ENCODE measurements at regions not wholly inside any gene's neighbourhood (a gene's known extent, or its start where the extent isn't known, plus 50 kb on each side); places are given as distances from the start of the nearest gene placed in this dataset.

DNA sequence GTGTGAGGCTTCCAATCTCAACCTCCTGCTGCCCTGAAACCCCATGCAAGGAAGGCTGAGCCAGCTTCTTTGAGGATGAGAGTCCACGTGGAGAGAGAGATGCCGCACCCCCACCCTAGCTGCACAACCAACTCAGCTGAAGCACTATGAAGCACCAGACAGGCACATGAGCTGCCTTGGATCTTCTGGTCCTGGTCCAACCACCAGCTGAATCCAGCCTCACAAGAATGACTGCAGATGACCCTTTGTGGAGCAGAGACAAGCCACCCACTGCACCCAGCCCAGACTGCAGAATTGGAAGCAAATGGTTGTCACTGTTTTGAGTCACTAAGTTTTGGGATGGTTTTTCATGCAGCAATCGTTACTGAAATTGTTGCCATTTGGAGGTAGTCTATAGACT lies 149.6 kb upstream of the SYT13 start:
- no peak for DNase-seq

DNA sequence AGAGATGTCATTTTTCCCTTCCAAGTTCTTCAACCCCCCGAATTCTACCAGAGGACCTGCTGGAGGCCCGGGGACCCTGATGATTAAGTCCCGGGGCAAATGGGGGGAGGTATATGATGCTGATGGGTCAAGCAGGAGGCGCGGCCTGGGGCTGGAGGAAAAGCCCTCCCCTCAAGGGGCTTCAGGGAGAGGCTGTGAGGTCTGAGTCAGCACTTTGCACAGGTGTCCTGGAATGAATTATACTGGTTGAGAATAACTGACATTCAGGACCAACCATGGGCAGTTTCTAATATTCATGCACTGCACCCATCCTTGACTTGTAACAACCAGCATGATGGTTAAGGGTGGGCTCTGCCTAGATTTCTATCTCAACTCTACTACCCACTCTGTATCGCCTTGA lies 146.8 kb upstream of the SYT13 start:
- DNase-seq, result no peak

DNA sequence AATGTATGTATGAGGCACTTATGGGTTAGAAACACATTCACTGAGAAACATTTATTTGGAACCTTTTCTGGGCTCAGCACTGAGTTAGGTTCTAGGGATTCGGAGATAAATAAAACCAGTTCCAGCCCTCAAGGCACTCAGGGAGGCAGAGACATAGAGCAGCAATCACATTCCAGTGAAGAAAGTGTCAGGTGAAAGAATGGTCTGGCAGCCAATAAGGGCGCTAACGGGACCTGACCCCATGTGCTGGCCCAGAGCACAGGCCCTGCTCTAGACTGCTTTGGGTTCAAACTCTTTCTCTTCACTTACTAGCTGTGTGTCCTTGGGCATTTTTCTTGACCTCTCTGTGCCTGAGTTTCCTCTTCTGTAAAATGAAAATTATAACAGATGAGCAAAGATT lies 146.0 kb upstream of the SYT13 start:
- no peak for DNase-seq

DNA sequence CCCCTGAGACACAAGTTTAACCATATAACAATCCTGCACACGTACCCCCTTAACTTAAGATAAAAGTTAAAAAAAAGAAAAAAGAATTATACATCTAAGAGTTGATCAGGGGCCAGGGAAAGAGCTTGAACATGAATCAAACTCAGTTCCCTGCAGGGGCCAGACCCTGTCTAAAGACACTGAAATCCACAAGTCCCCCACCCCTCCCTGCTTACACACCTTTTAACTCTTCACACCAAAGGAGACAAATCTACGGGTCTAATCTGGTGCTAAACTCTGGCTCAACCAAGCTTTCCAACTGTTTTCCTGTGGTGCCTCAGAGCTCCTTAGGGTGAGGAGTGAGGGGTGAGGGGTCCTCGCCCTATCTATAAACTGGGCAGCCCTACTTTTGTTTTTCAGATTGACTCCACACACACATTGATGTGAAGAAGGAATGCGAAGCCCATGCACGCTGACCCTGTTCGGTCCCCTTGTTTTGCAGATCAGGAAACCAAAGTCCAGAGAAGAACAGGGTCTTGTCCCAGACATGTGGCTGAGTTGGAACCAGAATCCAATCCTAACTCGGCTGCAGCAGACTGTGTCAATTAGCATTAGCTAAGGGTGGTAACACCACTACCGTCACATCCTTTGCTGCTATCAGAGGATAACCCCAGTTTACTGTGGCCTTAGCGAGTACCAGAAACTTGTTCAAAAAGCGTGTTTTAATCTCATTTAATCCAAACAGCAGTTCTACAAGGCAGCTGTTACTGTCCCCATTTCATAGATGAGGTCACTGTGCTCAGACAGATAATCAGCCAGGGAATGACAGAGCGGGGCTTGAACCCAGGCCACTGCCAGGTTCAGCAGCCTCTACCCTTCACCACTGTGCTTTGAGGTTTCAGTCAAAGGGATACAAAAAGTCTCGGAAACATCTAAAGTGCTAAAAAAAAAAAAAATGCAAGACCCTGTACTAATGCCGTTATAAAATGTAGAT lies 145.2 kb upstream of the SYT13 start:
- no peak for DNase-seq

DNA sequence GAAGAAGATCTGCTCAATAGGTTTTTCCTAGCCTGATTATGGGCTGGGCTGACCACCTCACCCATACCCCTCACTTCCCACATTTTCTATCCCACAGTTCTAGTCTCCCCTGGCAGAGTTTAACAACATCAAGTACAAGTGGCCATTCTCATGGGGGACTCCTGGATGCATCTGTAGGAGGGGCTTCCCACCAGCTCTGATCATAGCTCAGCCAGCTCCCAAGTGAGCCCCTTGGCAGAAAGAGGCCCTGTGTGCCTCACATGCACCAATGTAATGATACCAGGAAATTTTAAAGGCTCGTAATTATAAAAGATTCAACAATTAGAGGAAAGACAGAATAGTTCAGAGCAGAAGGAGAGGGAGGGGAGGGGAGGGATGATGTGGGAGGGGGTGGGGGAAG lies 144.2 kb upstream of the SYT13 start:
- DNase-seq, result no peak

GRCh38 chr11:45429719-45430118 lies 143.6 kb upstream of the SYT13 start:
- no peak for DNase-seq

DNA sequence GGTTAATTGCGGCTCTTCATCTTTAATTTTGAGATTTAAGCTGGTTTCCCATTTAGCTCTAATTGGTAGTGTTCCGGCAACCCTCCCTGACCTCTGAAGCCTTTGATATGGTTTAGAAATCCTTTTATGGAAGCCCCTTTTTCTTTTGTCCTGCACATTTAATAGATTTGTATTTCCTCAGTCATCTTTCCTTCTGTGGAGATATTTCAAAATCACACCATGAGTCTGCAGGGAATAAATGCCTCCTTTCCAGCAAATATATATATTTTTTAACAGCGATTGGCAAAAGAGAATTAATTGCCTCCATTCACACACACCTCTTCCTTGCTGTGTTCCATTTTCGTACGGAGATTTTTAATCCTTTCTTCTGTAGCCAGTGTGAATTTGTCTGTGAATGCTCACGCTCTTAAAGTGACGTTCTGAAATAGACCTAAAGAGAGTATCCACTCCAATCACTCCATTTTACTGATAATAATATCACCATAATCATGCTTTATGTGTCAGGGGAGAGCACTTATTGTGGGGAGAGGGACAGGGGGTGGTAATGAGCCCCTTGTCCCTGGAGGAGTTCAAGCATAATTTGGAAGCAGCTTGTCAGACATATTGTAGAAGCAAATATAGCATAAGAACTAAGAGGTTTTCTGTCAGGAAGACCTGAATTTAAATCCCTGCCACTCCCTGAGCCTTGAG lies 142.5 kb upstream of the SYT13 start:
- no peak for DNase-seq

GRCh38 chr11:45428116-45428515 lies 142.0 kb upstream of the SYT13 start:
- DNase-seq, result no peak

GRCh38 chr11:45424411-45425180 lies 138.5 kb upstream of the SYT13 start:
- DNase-seq, result no peak

DNA sequence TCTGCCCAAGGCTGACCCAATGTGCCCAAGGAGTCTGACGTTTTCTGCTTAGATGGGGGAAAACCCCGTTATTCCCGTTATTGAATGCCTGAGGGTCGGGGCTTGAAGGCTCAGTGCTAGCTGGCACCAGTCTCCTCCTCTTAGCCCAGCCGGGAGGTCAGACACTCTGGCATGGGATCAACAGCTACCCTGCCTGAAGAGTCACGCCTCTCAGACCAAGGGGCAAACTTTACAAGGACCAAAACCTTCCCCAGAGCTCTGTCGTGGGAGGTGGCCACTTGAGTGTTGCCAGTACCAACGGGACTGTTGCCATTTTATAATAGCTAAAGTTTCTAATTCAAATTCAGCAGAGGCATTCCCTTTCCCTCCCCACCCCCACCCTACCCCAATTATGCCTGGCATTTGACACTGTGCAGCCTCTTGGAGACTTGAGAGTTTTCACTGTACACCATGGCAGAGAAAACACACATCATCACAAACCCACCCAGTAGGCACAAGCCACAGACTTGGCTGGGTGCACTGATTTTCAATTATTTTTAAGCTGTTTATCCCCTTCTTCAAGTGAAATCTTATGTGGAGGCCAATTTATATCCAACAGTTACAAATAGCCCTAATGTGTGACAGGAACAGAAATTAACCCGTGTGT lies 137.5 kb upstream of the SYT13 start:
- no peak for DNase-seq

- no peak for DNase-seq
These were observed 136.9 kb upstream of the SYT13 start for GRCh38 chr11:45423036-45423435.

DNA sequence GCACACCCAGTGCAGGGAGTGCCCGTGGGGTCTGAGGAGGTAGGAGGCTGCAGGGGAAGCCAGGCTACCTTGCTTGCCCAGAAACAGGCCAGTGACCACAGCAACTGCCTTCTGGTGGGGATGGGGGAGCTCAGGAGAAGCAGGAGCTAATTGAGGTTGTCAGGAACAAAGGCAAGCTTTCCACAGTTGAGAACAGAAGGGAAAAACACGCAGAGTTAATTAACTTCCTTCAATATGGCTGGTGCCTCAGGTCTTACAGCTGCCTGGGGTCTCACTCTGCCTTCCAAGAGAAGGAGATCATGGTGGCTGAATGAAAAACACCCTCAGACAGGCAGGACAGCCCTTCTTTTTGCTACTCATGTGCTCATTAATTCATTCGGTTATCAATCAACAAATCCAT lies 127.9 kb upstream of the SYT13 start:
- DNase-seq, result no peak

DNA sequence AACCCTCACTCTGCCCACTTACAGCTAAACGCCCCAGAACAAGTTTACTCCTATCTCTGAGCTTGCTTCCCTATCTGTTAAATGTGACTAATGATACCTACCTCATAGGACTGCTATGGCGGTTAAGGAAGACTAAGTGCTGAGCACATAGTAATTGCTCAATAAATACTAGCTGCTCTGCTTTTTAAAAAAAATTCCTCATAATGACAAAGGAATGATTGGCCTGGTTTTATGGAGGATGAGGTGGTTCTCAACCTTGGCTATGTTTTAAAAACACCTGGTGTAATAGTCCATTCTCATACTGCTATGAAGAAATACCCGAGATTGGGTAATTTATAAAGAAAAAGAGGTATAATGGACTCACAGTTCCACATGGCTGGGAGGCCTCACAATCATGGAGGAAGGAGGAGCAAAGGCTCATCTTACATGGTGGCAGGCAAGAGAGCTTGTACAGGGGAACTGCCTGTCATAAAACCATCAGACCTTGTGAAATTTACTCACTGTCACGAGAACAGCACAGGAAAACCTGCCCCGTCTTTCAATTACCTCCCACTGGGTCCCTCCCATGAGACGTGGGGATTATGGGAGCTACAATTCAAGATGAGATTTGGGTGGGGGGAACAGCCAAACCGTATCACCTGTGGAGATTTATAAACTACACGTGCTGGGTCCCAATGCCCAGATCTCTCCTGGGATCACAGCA lies 127.2 kb upstream of the SYT13 start:
- DNase-seq, result no peak

DNA sequence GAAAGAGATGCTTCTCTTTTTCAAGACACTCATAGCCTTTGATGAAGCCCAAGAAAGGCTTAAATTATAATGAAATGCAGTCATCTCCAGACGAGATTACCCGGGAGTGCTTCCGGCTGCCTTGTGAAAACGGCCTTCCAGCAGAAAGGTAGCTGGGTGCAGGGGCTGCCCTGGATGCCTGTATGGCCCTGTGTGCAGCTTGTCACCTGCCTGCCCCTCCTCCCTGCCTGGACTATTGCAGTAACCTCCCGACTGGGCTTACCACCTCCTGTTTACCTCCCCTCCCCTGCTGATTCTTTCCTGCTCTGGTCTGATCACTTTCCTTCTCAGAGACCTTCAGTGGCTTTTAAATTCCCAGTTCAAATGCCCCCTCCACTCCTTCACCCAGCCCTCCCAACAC lies 126.4 kb upstream of the SYT13 start:
- DNase-seq, result no peak

GRCh38 chr11:45412051-45412471 lies 125.9 kb upstream of the SYT13 start:
- no peak for DNase-seq

DNA sequence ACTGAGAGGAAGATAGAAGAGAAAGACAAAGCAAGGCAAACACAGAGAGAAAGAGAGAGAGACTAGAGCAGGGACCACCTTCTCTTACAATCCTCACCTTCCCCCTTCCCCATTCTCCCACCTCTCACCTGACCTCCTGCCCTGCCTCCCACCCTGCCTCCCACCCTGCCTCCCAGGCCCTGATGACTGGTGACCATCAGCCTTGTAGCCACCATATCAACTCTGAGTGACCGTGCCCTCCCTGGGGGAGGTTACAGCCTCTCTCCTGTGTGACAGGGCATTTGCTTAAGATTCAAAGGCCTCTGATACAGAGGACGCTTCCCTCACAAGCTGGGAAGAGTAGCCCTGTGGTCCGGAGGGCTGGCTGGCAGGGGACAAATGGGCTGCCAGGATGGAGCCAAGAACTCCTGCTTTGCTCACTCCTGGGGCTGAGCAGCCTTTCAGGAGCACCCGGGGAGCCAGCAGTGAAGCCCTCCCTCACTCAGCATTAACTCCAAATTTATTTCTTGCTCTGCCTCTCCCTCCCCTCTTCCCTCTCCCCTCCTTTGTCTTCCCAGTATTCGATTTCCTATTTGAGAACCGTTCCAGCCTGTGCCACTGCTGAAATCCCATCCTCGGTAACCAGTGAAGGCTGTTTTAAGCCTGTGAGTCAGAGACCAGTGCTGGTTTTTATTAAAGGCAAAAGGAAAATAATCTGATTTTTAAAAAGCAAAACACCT lies 125.2 kb upstream of the SYT13 start:
- no peak for DNase-seq

GRCh38 chr11:45410391-45411227 lies 124.5 kb upstream of the SYT13 start:
- no peak for DNase-seq

DNA sequence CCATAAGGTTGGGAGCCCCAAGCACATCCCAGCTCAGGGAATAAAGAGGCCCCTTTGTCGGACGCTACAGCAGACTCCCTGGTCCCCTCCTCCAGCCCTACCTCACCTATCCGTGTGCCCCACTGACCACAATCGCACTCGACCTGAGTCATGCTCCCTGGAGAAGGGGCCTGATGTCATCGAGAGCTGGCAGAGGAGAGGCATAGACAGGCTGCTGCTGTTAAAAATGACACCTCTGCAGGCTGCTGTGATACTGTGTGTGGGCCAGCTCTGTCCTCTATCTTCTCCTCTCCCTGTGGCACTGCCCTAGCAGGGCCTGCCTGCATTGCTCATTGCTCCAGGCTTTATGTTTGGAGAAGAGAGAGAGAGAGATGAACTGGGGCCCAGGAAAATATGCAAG lies 123.4 kb upstream of the SYT13 start:
- no peak for DNase-seq

GRCh38 chr11:45407226-45407625 lies 121.1 kb upstream of the SYT13 start:
- no peak for DNase-seq

DNA sequence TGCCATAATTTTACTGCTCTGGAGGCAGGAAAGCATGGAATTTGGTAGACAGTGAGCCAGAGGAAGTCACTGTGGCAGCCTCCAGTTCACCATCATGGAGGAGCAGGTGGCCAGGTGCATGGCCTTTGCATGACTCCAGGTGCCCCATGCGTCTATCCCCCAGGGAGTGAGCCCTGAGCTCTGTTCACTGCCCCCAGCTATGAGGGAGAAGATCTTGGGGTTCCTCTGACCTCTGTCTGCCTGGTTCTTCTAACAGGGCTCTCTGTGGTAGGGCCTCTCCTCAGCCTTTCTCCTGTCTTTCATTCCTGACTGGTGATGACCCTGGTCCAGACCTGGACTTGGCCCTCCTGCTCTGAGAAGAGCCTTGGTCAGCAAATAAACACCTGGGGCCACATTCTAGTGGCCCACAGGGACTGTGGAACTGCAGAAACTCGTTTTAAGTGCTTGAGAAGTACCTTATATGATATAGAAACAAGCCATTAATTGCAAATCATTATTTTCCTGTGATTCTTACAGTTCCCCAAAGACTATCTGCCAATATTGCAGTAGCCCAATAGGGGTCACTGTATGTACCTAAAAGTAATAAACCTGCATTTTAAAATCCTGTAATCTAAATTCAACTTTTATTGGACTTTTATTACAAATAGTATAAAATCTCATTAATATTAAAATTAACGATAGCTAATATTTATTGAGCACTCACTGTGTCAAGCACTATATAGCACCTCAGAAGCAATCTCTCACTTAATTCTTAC lies 120.0 kb upstream of the SYT13 start:
- no peak for DNase-seq
